Thyroid gland (tissue), 4 donors: ENCODE measurements at regions not wholly inside any gene's neighbourhood (a gene's known extent, or its start where the extent isn't known, plus 50 kb on each side); places are given as distances from the start of the nearest gene placed in this dataset.

Experiments
- CTCF ChIP-seq, 6 experiments: fragments of 200-600 bp in 3 of 6; fragments of 450-650 bp in 3 of 6; sonication (generic) in 3 of 6; IDR thresholded peaks; one replicate each; pipeline ENCODE4 v1.5.1; 2016 to 2019; ENCODE audit warnings: antibody characterized with exemption in 6 of 6, mild to moderate bottlenecking in 2 of 6, inconsistent platforms in 1 of 6, moderate library complexity in 1 of 6
- POLR2A ChIP-seq, 2 donors: fragments of 450-650 bp; IDR thresholded peaks; one replicate each; pipeline ENCODE4 v1.6.1; 2017; ENCODE audit warnings: antibody characterized with exemption in 2 of 2, mild to moderate bottlenecking in 2 of 2, moderate library complexity in 1 of 2

- no peak for TF ChIP-seq CTCF (IDR thresholded peaks at IDR 0.05)
- TF ChIP-seq POLR2A (IDR thresholded peaks at IDR 0.05), result no peak
Observed at GRCh38 chr3:22569570-22569969, 633.6 kb upstream of the UBE2E2 start.
